H1 (cell line): ENCODE measurements at regions not wholly inside any gene's neighbourhood (a gene's known extent, or its start where the extent isn't known, plus 50 kb on each side); places are given as distances from the start of the nearest gene placed in this dataset.

ENCODE experiments used
- ATF2 ChIP-seq: IDR thresholded peaks from 2 replicates; pipeline ENCODE4 v1.6.1; 2012; ENCODE audit warnings: low read length, inconsistent platforms
- CEBPB ChIP-seq: IDR thresholded peaks from 2 replicates; pipeline ENCODE4 v1.6.1; 2012; ENCODE audit warnings: low read depth, low read length
- CTCF ChIP-seq, 3 experiments: IDR thresholded peaks; 1 replicate in 2 of 3; 2 replicates in 1 of 3; pipeline versions ENCODE4 v1.5.1 to v1.6.1; 2011; ENCODE audit warnings: low read length in 3 of 3, mild to moderate bottlenecking in 3 of 3, inconsistent platforms in 2 of 3, low read depth in 1 of 3, moderate library complexity in 1 of 3; ENCODE audit not compliant: insufficient read depth in 1 of 3; ENCODE audit errors: control extremely low read depth in 1 of 3

GRCh38 chr12:74890237-74890599 is 319.4 kb downstream of the KCNC2 start:
- TF ChIP-seq CTCF (IDR thresholded peaks at IDR 0.05; ENCODE audit: control extremely low read depth in 1 of 3, insufficient read depth in 1 of 3, low read depth in 1 of 3, low read length in 3 of 3) (no peak), ATF2 (no peak), CEBPB (no peak)
